NT2/D1 (cell line): ENCODE measurements at regions not wholly inside any gene's neighbourhood (a gene's known extent, or its start where the extent isn't known, plus 50 kb on each side); places are given as distances from the start of the nearest gene placed in this dataset.

Source experiments
- DNase-seq: peaks from one replicate; pipeline ENCODE4 v3.0.0-alpha.2; 2011; ENCODE audit warnings: low read depth, low spot score
- H3K27me3 ChIP-seq: 2 replicates; pipeline ENCODE4 v1.6.0; 2011; ENCODE audit warnings: mild to moderate bottlenecking; ENCODE audit not compliant: insufficient read length, insufficient read depth
- H3K36me3 ChIP-seq: 2 replicates; pipeline ENCODE4 v1.6.1; 2011; ENCODE audit warnings: mild to moderate bottlenecking, low read length, mixed read lengths; ENCODE audit not compliant: insufficient read depth, insufficient read length
- H3K4me1 ChIP-seq: 2 replicates; pipeline ENCODE4 v1.5.1; 2011; ENCODE audit not compliant: insufficient read depth, insufficient read length
- H3K4me3 ChIP-seq: 2 replicates; pipeline ENCODE4 v1.5.1; 2011; ENCODE audit warnings: low read depth; ENCODE audit not compliant: insufficient read length
- H3K9ac ChIP-seq: 2 replicates; pipeline ENCODE4 v1.6.0; 2011; ENCODE audit warnings: low read depth; ENCODE audit not compliant: insufficient read length
- H3K9me3 ChIP-seq: 2 replicates; pipeline ENCODE4 v1.5.1; 2011; ENCODE audit warnings: mild to moderate bottlenecking, low read length; ENCODE audit not compliant: insufficient read depth
- SUZ12 ChIP-seq: IDR thresholded peaks from 2 replicates; pipeline ENCODE4 v1.6.1; 2011; ENCODE audit not compliant: insufficient read length, insufficient read depth; ENCODE audit errors: extremely low read depth
- YY1 ChIP-seq: IDR thresholded peaks from 2 replicates; pipeline ENCODE4 v1.6.1; 2011; ENCODE audit not compliant: insufficient read length, insufficient read depth
- ZNF274 ChIP-seq: IDR thresholded peaks from 2 replicates; pipeline ENCODE4 v1.6.1; 2011; ENCODE audit warnings: mild to moderate bottlenecking, low read depth, low read length

GRCh38 chr13:48761256-48761655, 107.5 kb downstream of the CYSLTR2 start:
- no peaks in the 10 kb centered on the region for H3K4me1 ChIP-seq
- DNase-seq, result no peak
- no peak for TF ChIP-seq SUZ12
- TF ChIP-seq ZNF274, result no peak
- TF ChIP-seq YY1, result no peak
- H3K36me3 ChIP-seq, result no peaks in the 10 kb centered on the region
- H3K9me3 ChIP-seq, result no peaks in the 10 kb centered on the region
- no peaks in the 10 kb centered on the region for H3K27me3 ChIP-seq
- no peak overlapping the region for H3K9ac ChIP-seq
- no peak overlapping the region for H3K4me3 ChIP-seq

DNA sequence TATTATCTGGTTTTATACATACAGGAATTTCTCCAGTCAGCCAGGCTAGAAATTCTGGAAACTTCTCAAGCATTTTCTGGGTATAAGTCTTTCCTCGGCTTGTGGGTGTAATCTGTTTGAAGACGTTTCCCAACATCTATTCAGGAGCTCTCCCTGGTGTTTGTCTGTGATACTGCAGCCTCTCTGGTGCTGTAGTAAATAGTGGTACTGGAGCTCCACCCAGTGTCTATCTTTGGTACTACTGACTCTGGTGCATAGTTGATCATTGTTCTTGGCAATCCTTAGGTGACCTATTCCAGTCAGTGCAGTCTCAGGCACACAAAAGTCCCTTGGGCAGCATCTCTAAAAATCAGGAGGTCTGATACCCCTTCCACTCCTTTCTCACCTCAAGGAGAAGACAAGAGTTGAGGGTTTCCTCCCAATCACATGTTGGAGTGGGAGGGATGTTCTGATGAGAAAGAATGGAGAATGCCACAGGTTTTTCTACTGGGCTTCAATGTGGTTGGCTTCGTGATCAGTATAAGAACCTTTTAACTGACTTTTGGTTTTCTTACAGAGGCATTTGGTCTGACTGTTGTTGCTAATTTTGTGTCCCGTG, 115.5 kb downstream of the CYSLTR2 start:
- Histone ChIP-seq H3K36me3 (no peaks in the 10 kb centered on the region), H3K4me3 (no peak overlapping the region), H3K9me3 (no peaks in the 10 kb centered on the region), H3K4me1 (no peaks in the 10 kb centered on the region), H3K27me3 (no peaks in the 10 kb centered on the region), H3K9ac (no peak overlapping the region)
- TF ChIP-seq YY1 (no peak), ZNF274 (no peak), SUZ12 (no peak)
- peak; percentile 72 for DNase-seq

- DNase-seq, result no peak
- Histone ChIP-seq H3K4me3 (no peak overlapping the region), H3K27me3 (no peaks in the 10 kb centered on the region), H3K36me3 (no peaks in the 10 kb centered on the region), H3K9me3 (no peaks in the 10 kb centered on the region), H3K9ac (no peak overlapping the region), H3K4me1 (no peaks in the 10 kb centered on the region)
- TF ChIP-seq SUZ12 (no peak), ZNF274 (no peak), YY1 (no peak)
These were observed 116.6 kb downstream of the CYSLTR2 start for GRCh38 chr13:48770372-48770771.

- TF ChIP-seq YY1 (no peak), ZNF274 (no peak), SUZ12 (no peak)
- Histone ChIP-seq H3K9ac (no peak overlapping the region), H3K36me3 (no peaks in the 10 kb centered on the region), H3K4me1 (no peaks in the 10 kb centered on the region), H3K4me3 (no peak overlapping the region), H3K27me3 (no peaks in the 10 kb centered on the region), H3K9me3 (no peaks in the 10 kb centered on the region)
- no peak for DNase-seq
These were observed 119.2 kb downstream of the CYSLTR2 start for GRCh38 chr13:48772908-48773307.

- no peaks in the 10 kb centered on the region for H3K27me3 ChIP-seq
- no peak overlapping the region for H3K4me3 ChIP-seq
- no peaks in the 10 kb centered on the region for H3K36me3 ChIP-seq
- DNase-seq, result no peak
- H3K9me3 ChIP-seq, result no peaks in the 10 kb centered on the region
- no peaks in the 10 kb centered on the region for H3K4me1 ChIP-seq
- no peak overlapping the region for H3K9ac ChIP-seq
- TF ChIP-seq SUZ12 (no peak), ZNF274 (no peak), YY1 (no peak)
These were observed 120.0 kb downstream of the CYSLTR2 start for GRCh38 chr13:48773531-48774275.

DNA sequence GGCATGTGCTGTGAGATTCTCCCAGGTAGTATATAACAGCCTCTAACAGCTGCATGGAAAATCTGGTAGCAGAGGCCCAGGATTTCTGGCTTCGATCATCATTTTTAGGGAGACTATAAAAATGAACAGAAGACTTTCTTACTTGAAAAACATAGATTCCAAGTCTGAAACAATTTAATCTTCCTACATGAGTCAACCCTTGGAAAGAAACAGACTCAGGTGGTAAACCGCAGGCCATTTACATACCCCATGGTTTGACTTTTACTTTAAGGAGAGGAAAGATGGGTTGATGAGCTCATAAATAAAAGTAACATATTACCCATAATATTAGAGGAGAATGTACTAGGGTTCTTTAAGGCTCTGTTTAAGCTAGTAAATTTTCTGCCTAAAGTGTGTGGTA, 121.6 kb downstream of the CYSLTR2 start:
- H3K36me3 ChIP-seq, result no peaks in the 10 kb centered on the region
- H3K9ac ChIP-seq, result no peak overlapping the region
- no peaks in the 10 kb centered on the region for H3K4me1 ChIP-seq
- no peaks in the 10 kb centered on the region for H3K27me3 ChIP-seq
- DNase-seq, result no peak
- no peak overlapping the region for H3K4me3 ChIP-seq
- TF ChIP-seq SUZ12 (no peak), YY1 (no peak), ZNF274 (no peak)
- H3K9me3 ChIP-seq, result no peaks in the 10 kb centered on the region

GRCh38 chr13:48775804-48776203, 122.1 kb downstream of the CYSLTR2 start:
- Histone ChIP-seq H3K36me3 (no peaks in the 10 kb centered on the region), H3K4me3 (no peak overlapping the region), H3K27me3 (no peaks in the 10 kb centered on the region), H3K9ac (no peak overlapping the region), H3K9me3 (no peaks in the 10 kb centered on the region), H3K4me1 (no peaks in the 10 kb centered on the region)
- DNase-seq, result no peak
- TF ChIP-seq YY1, result no peak
- TF ChIP-seq ZNF274, result no peak
- TF ChIP-seq SUZ12, result no peak
